Kidney tubule cell (primary cell): ENCODE measurements at regions not wholly inside any gene's neighbourhood (a gene's known extent, or its start where the extent isn't known, plus 50 kb on each side); places are given as distances from the start of the nearest gene placed in this dataset.

Experiments
- DNase-seq: peaks from one replicate; pipeline ENCODE4 v3.0.0-alpha.2; 2018; ENCODE audit warnings: low spot score

GRCh38 chr2:118186858-118187254 lies 98.6 kb downstream of the INSIG2 start:
- no peak for DNase-seq

GRCh38 chr2:118186110-118186857 lies 98.0 kb downstream of the INSIG2 start:
- DNase-seq, result peak; percentile 77

GRCh38 chr2:118185210-118186109 lies 97.2 kb downstream of the INSIG2 start:
- DNase-seq, result peak; percentile 53

DNA sequence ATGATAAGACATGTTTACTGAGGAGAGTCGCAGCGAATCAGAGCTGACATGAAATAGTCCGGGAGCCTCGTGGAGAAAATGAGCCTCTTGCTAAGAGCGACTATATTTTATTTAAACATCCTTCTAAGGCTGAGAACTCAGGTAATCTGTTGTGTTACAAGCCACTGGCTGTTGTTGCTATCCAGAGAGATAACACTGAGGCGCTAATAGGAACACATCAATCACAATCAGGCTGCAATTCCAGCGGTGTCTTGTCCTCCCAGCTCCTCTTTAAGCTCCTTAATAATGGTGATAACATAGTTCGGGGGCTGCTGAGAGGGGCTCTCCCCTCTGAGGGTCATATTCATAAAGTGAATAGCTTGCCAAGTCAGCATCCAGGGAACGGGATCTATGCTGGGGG lies 95.1 kb downstream of the INSIG2 start:
- no peak for DNase-seq

DNA sequence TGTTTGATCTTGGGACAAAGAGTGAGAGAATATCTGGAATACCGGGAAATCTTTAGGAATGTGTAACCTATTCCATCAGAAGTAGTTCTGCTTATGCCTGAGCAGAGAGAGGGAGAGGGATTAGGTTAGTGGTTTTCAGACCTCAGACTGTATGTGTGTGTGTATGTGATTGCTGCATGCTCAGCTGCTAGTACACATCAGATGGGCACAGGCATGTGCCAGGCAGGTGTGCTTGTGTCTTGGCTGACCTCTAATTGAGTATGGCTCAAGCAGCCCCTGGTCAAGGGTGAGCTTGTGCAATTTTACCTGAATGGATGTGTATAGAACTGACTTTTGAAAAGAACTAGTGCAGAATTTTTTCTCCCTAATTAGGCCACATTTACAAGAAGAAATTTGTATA lies 91.2 kb downstream of the INSIG2 start:
- DNase-seq, result no peak

DNA sequence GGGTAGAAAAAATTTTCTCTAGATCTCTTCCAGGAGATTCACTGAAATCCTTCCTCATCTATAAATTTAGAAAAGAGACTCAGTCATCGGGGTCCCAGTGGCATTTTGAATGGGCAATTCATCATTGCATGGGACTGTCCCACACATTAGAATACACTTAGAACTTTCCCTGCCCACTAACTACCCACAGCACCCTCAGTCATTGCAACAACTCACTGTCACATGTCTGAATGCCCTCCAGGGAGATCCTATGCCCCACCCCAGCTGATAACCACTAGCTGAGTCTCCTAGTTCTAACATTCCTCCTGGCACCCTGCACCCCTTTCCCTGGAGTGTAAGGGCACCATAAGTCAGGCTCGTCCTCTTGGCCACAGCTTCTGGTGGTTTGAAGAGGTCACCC lies 89.6 kb downstream of the INSIG2 start:
- DNase-seq, result peak; percentile 42

GRCh38 chr2:118177318-118177717 lies 89.0 kb downstream of the INSIG2 start:
- no peak for DNase-seq

DNA sequence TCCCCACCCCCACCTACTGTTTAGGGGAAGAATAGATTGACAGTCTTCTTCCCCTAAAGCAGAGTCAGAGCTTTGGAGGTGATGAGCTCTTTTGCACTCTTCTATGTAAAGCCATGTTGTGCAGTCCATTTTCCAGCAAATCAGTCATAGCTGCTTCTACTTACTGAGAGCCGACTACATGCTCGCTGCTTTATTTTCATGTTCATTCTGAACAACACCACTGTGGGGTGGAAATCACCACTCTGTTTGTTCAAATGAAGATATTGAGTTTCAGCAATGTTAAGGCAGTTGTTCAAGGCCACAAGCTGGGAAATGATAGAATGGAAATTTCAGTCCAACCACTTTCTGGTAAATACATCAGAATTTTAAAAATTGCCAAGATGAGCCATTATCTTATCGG lies 88.3 kb downstream of the INSIG2 start:
- no peak for DNase-seq

DNA sequence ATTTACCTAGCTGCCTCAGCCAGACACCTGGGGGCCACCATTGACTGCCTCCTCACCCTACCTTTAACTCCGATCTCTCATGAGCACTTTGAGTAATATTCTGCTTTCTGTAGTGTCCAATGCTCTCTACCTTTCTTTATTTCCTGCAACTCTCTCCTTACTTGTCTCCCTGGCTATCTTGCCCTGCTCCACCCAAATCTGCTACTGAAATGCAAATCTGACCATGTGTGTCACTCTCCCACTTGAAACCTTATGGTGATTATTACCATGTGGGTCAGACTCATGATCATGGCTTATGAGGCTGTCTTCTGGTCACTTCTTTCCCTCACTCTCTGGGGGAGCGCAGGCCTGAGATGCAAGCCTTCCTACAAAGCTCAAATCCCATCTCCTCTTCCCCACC lies 83.3 kb downstream of the INSIG2 start:
- DNase-seq, result no peak

DNA sequence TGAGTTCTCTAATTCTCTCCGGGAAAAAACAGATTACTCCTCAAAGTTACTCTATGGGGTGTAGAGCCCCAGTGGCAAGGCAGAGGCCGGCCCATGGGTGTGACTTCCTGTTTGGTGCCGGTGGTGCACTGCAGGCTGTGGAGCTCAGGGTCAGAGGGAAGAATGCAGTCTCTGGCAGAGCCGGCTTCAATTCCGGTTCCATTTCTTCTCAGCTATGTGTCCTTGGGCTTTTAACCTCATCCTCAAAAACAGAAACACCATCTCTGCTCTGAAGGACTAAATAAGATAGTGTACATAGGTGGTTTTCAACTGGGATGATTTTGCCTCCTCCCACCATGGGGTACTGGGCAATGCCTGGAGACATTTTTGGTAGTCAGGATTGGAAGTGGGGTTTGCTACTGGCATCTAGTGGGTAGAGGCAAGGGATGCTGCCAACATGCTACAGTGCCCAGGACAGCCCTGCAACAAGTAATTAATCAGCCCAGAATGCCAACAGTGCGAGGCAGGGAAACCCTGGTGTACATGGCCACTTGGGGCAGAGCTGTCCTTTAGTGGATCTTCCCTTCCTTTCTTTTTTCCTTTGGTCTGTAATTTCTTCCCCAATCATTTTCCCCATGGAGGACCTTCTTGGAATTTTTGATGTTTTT lies 81.2 kb downstream of the INSIG2 start:
- DNase-seq, result peak; percentile 47

- peak; percentile 86 for DNase-seq
These were observed 80.3 kb downstream of the INSIG2 start for GRCh38 chr2:118168615-118169014.

DNA sequence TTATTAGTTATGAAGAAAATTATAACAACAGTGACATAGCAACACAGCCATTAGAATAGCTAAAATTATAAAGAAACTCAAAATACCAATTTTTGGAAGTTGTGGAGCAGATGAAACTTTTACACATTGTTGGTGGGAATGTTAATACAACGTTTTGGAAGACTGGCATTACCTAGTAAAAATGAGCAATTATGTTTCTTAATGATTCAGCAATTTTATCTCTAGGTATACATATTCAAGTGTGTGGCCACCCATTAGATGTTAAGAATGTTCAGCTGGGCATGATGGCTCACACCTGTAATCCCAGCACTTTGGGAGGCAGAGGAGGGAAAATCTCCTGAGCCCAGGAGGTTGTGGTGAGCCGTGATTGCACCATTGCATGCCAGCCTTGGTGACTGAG lies 78.8 kb downstream of the INSIG2 start:
- DNase-seq, result no peak

- no peak for DNase-seq
These were observed 78.0 kb downstream of the INSIG2 start for GRCh38 chr2:118166242-118166641.

GRCh38 chr2:118165595-118165994 lies 77.3 kb downstream of the INSIG2 start:
- no peak for DNase-seq
